AG04449 (cell line): ENCODE measurements at regions not wholly inside any gene's neighbourhood (a gene's known extent, or its start where the extent isn't known, plus 50 kb on each side); places are given as distances from the start of the nearest gene placed in this dataset.

ENCODE experiments used
- CTCF ChIA-PET: fragments of 350-600 bp; formaldehyde crosslinking; extraction: SDS; loops from one replicate; lab custom pipeline; 2021; ENCODE audit warnings: antibody characterized with exemption; lab: Yijun Ruan, JAX
- POLR2A ChIA-PET: fragments of 400-600, 350-600 bp; formaldehyde crosslinking; extraction: SDS; loops from one replicate; lab custom pipeline; 2020; ENCODE audit warnings: antibody characterized with exemption, inconsistent platforms; lab: Yijun Ruan, JAX
- DNase-seq: peaks from one replicate; pipeline ENCODE4 v3.0.0-alpha.2; 2010; ENCODE audit warnings: low read depth, low spot score
- H3K4me3 ChIP-seq: 2 replicates; pipeline ENCODE4 v1.5.1; 2011; ENCODE audit warnings: low read depth, mild to moderate bottlenecking, control low read depth, low read length
- TF ChIP-seq, protein P1 (sequence below): IDR thresholded peaks from one replicate; pipeline ENCODE4 v1.5.1; 2011; ENCODE audit warnings: mild to moderate bottlenecking, moderate library complexity, low read length, control low read depth, inconsistent platforms; ENCODE audit not compliant: insufficient read depth; ENCODE audit errors: missing control alignments

DNA sequence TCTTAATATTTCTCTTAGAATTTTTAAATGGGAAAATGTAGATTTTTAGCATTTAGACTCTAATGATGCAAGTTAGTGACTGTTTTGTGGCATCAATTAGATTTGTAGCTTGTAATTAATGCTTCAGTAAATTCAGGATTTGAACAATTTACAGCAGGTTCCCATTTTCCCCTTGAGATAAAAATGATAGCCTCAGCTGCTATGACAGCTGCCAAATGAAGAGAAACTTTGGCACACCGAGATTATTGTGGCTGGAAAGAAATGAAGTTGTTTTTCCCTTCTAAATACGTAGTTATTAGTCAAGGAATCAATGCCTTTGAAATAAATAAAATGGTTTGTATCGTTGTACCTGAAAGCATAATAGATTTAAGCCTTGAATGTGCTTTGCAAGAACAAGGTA is 206.4 kb upstream of the P2RY1 start:
- no peak overlapping the region for H3K4me3 ChIP-seq
- ChIA-PET POLR2A (no interaction called here), CTCF (no interaction called here)
- TF ChIP-seq, protein P1, sequence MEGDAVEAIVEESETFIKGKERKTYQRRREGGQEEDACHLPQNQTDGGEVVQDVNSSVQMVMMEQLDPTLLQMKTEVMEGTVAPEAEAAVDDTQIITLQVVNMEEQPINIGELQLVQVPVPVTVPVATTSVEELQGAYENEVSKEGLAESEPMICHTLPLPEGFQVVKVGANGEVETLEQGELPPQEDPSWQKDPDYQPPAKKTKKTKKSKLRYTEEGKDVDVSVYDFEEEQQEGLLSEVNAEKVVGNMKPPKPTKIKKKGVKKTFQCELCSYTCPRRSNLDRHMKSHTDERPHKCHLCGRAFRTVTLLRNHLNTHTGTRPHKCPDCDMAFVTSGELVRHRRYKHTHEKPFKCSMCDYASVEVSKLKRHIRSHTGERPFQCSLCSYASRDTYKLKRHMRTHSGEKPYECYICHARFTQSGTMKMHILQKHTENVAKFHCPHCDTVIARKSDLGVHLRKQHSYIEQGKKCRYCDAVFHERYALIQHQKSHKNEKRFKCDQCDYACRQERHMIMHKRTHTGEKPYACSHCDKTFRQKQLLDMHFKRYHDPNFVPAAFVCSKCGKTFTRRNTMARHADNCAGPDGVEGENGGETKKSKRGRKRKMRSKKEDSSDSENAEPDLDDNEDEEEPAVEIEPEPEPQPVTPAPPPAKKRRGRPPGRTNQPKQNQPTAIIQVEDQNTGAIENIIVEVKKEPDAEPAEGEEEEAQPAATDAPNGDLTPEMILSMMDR: no peak
- no peak for DNase-seq

DNA sequence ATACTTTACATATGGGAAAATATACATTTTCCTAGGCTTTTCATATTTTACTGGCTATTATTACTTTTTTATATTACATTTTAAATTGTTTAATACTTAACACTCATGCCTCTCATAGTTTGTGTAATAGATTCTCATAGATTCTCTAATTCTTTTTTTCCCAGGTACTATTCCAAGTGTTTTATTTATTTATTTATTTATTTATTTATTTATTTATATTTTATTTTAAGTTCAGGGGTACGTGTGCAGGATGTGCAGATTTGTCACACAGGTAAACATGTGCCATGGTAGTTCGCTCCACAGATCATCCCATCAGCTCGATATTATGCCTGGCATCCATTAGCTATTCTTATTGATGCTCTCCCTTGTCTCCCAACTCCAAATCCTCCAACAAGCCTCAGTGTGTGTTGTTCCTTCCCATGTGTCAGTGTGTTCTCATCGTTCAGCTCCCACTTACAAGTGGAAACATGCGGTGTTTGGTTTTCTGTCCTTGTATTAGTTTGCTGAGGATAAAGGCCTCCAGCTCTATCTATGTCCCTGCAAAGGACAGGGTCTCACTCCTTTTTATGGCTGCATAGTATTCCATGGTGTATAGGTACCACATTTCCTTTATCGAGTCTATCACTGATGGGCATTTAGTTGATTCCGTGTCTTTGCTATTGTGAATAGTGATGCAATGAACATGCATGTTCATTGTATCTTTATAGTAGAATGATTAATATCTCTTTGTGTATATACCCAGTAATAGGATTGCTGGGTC is 205.4 kb upstream of the P2RY1 start:
- CTCF ChIA-PET: no interaction called here
- TF ChIP-seq, protein P1: no peak

DNA sequence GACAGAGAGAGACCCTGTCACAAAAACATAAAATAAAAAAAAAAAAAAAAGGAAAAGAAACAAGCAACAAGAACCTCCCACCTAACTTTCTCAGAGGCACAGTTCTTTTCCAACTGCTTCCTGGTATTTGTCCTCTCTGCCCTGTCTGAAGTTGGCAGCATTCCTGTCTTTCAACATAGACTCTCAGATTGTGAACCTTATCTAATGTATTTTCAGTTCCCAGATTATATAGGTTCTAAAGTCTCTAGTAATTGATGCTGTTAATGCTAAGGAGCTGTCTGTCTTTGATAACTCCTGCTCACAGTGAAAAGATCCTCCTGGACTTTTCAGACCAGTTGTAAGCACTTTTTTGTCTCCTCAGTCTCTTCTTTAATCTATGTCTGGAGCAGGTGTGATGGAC is 199.5 kb upstream of the P2RY1 start:
- ChIA-PET POLR2A (no interaction called here), CTCF (no interaction called here)
- no peak for DNase-seq
- TF ChIP-seq, protein P1: no peak
- no peak overlapping the region for H3K4me3 ChIP-seq

More for the DNA sequence above, 205.4 kb upstream of the P2RY1 start:
- no peak for DNase-seq
- POLR2A ChIA-PET: no interaction called here
- no peak overlapping the region for H3K4me3 ChIP-seq

GRCh38 chr3:152636651-152637050 is 198.3 kb upstream of the P2RY1 start:
- POLR2A ChIA-PET: no interaction called here
- CTCF ChIA-PET: no interaction called here
- TF ChIP-seq, protein P1: no peak

GRCh38 chr3:152638214-152638613 is 196.7 kb upstream of the P2RY1 start:
- no peak overlapping the region for H3K4me3 ChIP-seq
- ChIA-PET POLR2A (no interaction called here), CTCF (no interaction called here)
- TF ChIP-seq, protein P1: no peak
- no peak for DNase-seq

More at GRCh38 chr3:152636651-152637050, 198.3 kb upstream of the P2RY1 start:
- DNase-seq: no peak
- no peak overlapping the region for H3K4me3 ChIP-seq

DNA sequence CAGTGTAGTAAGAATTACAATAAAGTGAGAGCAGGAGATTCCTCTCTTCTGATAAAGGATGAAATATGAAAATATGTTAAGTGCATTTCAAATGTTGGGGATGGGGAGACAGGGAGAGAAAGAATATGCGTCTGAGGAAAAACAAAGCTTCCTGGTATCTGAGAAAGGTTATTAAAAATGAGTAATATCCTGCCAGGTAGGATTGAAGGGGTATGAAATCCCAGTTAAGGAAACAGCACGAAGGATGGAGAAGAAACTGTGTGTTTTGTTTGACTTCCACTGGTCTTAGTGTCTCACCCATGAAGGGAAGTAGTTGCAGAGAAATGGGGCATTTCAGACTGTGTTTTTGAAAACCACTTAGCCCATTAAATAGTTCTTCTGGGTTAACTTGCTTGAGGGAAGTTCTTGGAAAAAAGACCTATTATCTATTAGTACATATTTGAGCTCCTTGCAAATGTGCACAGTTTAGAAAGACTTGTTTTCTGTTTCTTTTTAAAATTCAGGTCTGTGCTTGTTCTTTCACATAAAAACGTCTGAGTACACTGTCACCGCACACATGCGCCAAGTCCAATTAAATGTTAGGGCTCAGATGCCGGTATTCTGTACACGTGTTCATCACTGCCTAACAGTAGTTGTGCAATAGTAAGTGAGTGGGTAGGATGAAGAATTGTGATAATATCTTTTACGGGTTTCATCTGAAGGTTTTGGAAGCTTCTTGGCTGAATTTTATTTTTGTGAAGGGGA is 196.1 kb upstream of the P2RY1 start:
- CTCF ChIA-PET: no interaction called here
- TF ChIP-seq, protein P1: no peak
- POLR2A ChIA-PET: no interaction called here
- no peak for DNase-seq
- no peak overlapping the region for H3K4me3 ChIP-seq
